ENCODE measurements at regions not wholly inside any gene's neighbourhood (a gene's known extent, or its start where the extent isn't known, plus 50 kb on each side); places are given as distances from the start of the nearest gene placed in this dataset.

- no peak for TF ChIP-seq POLR2AphosphoS5 (IDR thresholded peaks at IDR 0.05; ENCODE audit: low read length)
- no peak for TF ChIP-seq NR2C2 (IDR thresholded peaks at IDR 0.05; ENCODE audit: borderline replicate concordance, control insufficient read depth, insufficient read length, low read depth)
- TF ChIP-seq EP300 (IDR thresholded peaks at IDR 0.05; ENCODE audit: borderline replicate concordance in 1 of 2, control insufficient read depth in 1 of 2, low read depth in 2 of 2, low read length in 2 of 2): no peak
- TF ChIP-seq SMC3 (IDR thresholded peaks at IDR 0.05; ENCODE audit: borderline replicate concordance, low read length): no peak
- no peak for TF ChIP-seq BHLHE40 (IDR thresholded peaks at IDR 0.05; ENCODE audit: borderline replicate concordance in 1 of 2, low read depth in 2 of 2, low read length in 1 of 2)
Observed at GRCh38 chrX:25941087-25941486, 197.1 kb upstream of the MAGEB18 start.
